HG03457 (cell line): ENCODE measurements at regions not wholly inside any gene's neighbourhood (a gene's known extent, or its start where the extent isn't known, plus 50 kb on each side); places are given as distances from the start of the nearest gene placed in this dataset.
"Not testable (repeated sequence)": the region's sequence is repeated elsewhere in the genome, so short reads cannot be mapped to it uniquely, and the experiment has no call there.

Experiments
- ATAC-seq: cut with Tn5 transposase; IDR thresholded peaks from one replicate; pipeline ENCODE4 v1.9.1; 2021; ENCODE audit warnings: moderate number of reproducible peaks; ENCODE audit not compliant: unreplicated experiment

- ATAC-seq = no peak
Observed at GRCh38 chr18:40249390-40250080, 1705.5 kb upstream of the PIK3C3 start.

- ATAC-seq = not testable (repeated sequence)
Observed at GRCh38 chr18:40245612-40246011, 1709.4 kb upstream of the PIK3C3 start.

- ATAC-seq = no peak
Observed at GRCh38 chr18:40243607-40244006, 1711.4 kb upstream of the PIK3C3 start.

GRCh38 chr18:40235836-40236235, 1719.2 kb upstream of the PIK3C3 start:
- ATAC-seq = no peak

GRCh38 chr18:40235323-40235722, 1719.7 kb upstream of the PIK3C3 start:
- no peak for ATAC-seq

GRCh38 chr18:40233931-40234616, 1721.0 kb upstream of the PIK3C3 start:
- ATAC-seq = no peak

GRCh38 chr18:40222776-40223175, 1732.3 kb upstream of the PIK3C3 start:
- no peak for ATAC-seq

GRCh38 chr18:40216856-40217255, 1738.2 kb upstream of the PIK3C3 start:
- no peak for ATAC-seq

GRCh38 chr18:40215979-40216378, 1739.1 kb upstream of the PIK3C3 start:
- no peak for ATAC-seq

- no peak for ATAC-seq
Observed at GRCh38 chr18:40210696-40211095, 1744.3 kb upstream of the PIK3C3 start.

- no peak for ATAC-seq
Observed at GRCh38 chr18:40208958-40209357, 1746.1 kb upstream of the PIK3C3 start.

- no peak for ATAC-seq
Observed at GRCh38 chr18:40197711-40198110, 1757.3 kb upstream of the PIK3C3 start.

- no peak for ATAC-seq
Observed at GRCh38 chr18:40186677-40187076, 1768.4 kb upstream of the PIK3C3 start.

- no peak for ATAC-seq
Observed at GRCh38 chr18:40179729-40180461, 1775.1 kb upstream of the PIK3C3 start.

- no peak for ATAC-seq
Observed at GRCh38 chr18:40168026-40168425, 1787.0 kb upstream of the PIK3C3 start.

GRCh38 chr18:40163254-40163653, 1791.8 kb upstream of the PIK3C3 start:
- no peak for ATAC-seq

- ATAC-seq = no peak
Observed at GRCh38 chr18:40160361-40160760, 1794.7 kb upstream of the PIK3C3 start.

- no peak for ATAC-seq
Observed at GRCh38 chr18:40159141-40160017, 1795.7 kb upstream of the PIK3C3 start.

GRCh38 chr18:40157120-40157519, 1797.9 kb upstream of the PIK3C3 start:
- ATAC-seq = no peak

- ATAC-seq = no peak
Observed at GRCh38 chr18:40152859-40153258, 1802.2 kb upstream of the PIK3C3 start.

GRCh38 chr18:40148960-40149359, 1806.1 kb upstream of the PIK3C3 start:
- ATAC-seq = no peak
